C4-2B (cell line): ENCODE measurements at regions not wholly inside any gene's neighbourhood (a gene's known extent, or its start where the extent isn't known, plus 50 kb on each side); places are given as distances from the start of the nearest gene placed in this dataset.

Source experiments
- ZFX ChIP-seq: fragments of 450-650 bp; IDR thresholded peaks from 2 replicates; pipeline ENCODE4 v1.6.1; 2017
- TF ChIP-seq, protein P1 (sequence below): fragments of 450-650 bp; conservative IDR thresholded peaks from 2 replicates; pipeline ENCODE4 v1.5.1; 2017; ENCODE audit warnings: mild to moderate bottlenecking

DNA sequence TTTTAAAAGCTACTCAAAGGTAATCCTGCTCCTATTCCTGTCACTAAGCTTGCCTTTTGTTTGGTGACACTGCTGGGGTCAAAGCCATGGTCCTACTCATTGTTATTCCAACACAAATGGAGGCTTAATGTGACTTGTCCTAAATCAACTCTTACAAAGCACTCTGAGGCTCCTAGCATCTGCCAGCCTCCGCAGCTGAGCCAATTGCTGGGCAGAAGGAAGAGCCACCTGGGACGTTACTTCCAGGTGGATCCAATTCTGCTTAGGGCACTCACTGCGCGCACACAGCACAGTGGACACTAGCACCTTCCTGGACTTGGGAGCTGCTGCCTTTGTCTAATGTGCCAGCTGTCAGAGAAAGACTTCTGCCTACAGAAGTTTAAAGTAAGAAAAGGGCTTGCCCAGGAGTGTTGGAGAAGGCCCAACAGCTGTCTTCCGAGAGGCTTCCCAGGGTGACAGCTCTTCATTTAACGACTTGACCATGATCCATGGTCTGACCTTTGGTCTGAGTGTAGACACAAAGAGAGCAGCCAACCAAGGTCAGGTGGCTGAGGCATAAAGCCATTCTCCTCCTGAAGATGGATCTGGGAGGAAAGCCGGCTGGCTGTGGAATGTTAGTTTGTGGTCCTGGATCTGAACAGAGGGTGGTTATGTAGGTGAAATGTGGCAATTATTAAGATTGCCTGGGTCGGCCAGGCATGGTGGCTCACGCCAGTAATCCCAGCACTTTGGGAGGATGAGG lies 102.2 kb downstream of the AQP9 start:
- TF ChIP-seq, protein P1, sequence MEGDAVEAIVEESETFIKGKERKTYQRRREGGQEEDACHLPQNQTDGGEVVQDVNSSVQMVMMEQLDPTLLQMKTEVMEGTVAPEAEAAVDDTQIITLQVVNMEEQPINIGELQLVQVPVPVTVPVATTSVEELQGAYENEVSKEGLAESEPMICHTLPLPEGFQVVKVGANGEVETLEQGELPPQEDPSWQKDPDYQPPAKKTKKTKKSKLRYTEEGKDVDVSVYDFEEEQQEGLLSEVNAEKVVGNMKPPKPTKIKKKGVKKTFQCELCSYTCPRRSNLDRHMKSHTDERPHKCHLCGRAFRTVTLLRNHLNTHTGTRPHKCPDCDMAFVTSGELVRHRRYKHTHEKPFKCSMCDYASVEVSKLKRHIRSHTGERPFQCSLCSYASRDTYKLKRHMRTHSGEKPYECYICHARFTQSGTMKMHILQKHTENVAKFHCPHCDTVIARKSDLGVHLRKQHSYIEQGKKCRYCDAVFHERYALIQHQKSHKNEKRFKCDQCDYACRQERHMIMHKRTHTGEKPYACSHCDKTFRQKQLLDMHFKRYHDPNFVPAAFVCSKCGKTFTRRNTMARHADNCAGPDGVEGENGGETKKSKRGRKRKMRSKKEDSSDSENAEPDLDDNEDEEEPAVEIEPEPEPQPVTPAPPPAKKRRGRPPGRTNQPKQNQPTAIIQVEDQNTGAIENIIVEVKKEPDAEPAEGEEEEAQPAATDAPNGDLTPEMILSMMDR, result no peak
- no peak for TF ChIP-seq ZFX
